Lower leg skin (tissue), 4 donors: ENCODE measurements at regions not wholly inside any gene's neighbourhood (a gene's known extent, or its start where the extent isn't known, plus 50 kb on each side); places are given as distances from the start of the nearest gene placed in this dataset.

ENCODE experiments used
- DNase-seq, 2 donors: peaks; one replicate each; pipeline ENCODE4 v3.0.0-alpha.2; 2019; ENCODE audit warnings: low spot score in 2 of 2
- H3K4me3 ChIP-seq: fragments of 200-600 bp; sonication (generic); 2 replicates; pipeline ENCODE4 v1.5.1; 2017; ENCODE audit warnings: mild to moderate bottlenecking, low read depth; ENCODE audit not compliant: poor library complexity, severe bottlenecking
- POLR2A ChIP-seq, 2 donors: fragments of 450-650 bp; IDR thresholded peaks; one replicate each; pipeline ENCODE4 v1.6.1; 2016 to 2017; ENCODE audit warnings: antibody characterized with exemption in 2 of 2, mild to moderate bottlenecking in 1 of 2, moderate library complexity in 1 of 2
- WGBS, 2 donors: methylation state at CpG; one replicate each; pipeline ENCODE4 v1.1.5; 2018; 5-methylcytosine and 5-hydroxymethylcytosine counted together
- intact Hi-C: fragments of 100-400 bp; cut with DNase I; formaldehyde crosslinking; loops from one replicate; pipeline ENCODE4 v1.15.0; 2023; ENCODE audit warnings: low total_unique reads
- TF ChIP-seq, protein P1 (sequence below), 3 donors: fragments of 450-650 bp; IDR thresholded peaks; one replicate each; pipeline ENCODE4 v1.5.1; 2016; ENCODE audit warnings: antibody characterized with exemption in 3 of 3, mild to moderate bottlenecking in 3 of 3, moderate library complexity in 2 of 3

DNA sequence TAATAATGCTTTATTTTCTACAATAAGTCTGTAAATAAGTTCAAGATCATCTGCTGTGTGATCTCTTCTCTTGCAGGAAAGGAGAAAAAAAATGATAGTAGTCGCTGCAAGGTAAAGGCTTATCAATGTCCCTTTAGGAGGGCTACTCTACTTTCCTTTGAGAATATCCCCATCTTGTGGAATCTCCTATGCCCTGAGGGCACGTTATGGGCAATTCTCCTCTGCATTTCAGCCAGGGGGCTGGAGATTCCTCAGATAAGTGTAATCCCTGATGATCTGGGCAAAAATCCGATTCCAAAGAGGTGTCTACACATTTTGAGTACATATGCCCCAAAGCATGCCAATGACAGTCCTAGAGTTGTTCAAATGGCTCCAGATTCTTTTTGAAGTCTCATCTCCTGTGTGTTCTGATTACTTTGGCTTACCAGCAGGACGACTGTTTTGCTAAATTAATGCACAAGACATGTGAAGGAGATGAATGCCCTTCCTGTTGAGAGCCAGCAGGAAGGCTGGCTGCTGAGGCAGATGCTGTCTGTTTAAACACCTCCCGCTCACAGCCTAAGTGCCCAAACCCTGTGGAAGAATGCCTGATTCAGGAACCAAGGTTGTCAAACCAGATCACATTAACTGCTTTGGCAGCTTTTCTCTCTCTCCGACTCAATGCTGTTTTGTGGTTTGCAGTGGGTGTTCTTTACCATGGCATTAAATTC is 171.2 kb upstream of the COL1A2 start:
- TF ChIP-seq POLR2A (IDR thresholded peaks at IDR 0.05), result no peak
- TF ChIP-seq, protein P1, sequence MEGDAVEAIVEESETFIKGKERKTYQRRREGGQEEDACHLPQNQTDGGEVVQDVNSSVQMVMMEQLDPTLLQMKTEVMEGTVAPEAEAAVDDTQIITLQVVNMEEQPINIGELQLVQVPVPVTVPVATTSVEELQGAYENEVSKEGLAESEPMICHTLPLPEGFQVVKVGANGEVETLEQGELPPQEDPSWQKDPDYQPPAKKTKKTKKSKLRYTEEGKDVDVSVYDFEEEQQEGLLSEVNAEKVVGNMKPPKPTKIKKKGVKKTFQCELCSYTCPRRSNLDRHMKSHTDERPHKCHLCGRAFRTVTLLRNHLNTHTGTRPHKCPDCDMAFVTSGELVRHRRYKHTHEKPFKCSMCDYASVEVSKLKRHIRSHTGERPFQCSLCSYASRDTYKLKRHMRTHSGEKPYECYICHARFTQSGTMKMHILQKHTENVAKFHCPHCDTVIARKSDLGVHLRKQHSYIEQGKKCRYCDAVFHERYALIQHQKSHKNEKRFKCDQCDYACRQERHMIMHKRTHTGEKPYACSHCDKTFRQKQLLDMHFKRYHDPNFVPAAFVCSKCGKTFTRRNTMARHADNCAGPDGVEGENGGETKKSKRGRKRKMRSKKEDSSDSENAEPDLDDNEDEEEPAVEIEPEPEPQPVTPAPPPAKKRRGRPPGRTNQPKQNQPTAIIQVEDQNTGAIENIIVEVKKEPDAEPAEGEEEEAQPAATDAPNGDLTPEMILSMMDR (IDR thresholded peaks at IDR 0.05), result no peak
- H3K4me3 ChIP-seq, result no peak overlapping the region
- intact Hi-C loops, result loop anchor here (2.0 kb wide), 1 partner anchor 27 kb away; no protein-coding TSS in a partner anchor
- 25 to 31% methylated on average over 6 of the region's 6 CpGs for WGBS, 2 donors
- no peak for DNase-seq

DNA sequence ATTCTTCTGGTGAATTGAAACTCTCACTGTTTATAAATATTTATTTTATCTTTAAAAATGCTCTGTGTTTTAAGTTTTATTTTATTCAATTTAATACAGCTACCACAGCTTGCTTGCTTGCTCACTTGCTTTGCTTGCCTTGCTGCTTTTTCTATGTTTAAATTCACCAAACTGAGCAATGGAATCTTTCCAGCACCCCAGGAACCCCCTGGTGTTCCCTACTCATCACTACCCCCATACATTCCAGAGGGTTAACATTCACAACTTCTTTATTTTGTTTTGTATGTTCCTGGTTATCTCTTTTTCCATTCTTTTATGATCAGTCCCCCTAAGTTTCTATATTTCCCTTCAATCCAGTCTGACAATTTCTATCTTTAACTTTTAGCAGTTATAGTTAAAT is 166.5 kb upstream of the COL1A2 start:
- intact Hi-C loops, result no loop called here
- TF ChIP-seq, protein P1 (IDR thresholded peaks at IDR 0.05), result no peak
- TF ChIP-seq POLR2A (IDR thresholded peaks at IDR 0.05), result no peak
- H3K4me3 ChIP-seq, result no peak overlapping the region
- DNase-seq, result no peak

DNA sequence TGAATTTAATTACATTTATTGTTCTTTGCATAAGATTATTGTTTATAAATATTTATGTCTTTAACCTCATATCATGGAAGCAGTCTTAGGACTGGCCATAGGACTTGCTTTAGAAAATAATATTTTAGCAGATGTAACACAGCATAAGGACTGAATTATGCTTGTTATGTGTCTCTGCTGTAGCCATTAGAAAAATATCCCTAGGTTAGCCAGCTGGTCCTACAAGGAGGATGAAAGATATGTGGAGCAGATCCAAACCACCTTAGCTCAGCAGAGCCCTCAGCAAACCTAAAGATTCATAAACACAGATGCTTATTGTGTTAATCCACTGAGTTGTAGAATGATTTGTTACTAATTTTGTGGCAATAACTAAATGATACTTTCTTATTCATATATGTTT is 166.0 kb upstream of the COL1A2 start:
- no peak for DNase-seq
- TF ChIP-seq, protein P1 (IDR thresholded peaks at IDR 0.05), result no peak
- TF ChIP-seq POLR2A (IDR thresholded peaks at IDR 0.05), result no peak
- no peak overlapping the region for H3K4me3 ChIP-seq
- intact Hi-C loops, result no loop called here

DNA sequence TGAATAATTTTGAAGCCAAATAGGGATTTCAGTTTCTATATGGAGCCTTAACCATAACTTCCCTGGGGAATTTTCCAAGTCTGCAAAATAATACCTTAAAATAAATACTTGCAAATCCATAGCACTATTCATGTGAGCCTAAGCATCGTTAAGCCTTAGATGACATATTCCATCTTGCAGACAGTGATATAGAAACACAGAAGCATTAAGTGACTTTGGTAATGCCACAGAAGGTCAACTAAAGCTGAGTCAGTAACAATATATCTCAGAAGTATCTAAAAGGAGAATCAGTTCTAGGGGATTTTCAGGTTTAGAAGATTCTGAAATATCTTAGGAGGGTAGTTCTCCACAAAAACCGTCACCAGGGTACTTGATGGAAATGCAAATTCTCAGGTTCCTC is 163.4 kb upstream of the COL1A2 start:
- intact Hi-C loops, result no loop called here
- TF ChIP-seq POLR2A (IDR thresholded peaks at IDR 0.05), result no peak
- TF ChIP-seq, protein P1 (IDR thresholded peaks at IDR 0.05), result no peak
- WGBS, 2 donors, result 87 to 89% methylated on average over 2 of the region's 2 CpGs
- no peak for DNase-seq
- H3K4me3 ChIP-seq, result no peak overlapping the region

DNA sequence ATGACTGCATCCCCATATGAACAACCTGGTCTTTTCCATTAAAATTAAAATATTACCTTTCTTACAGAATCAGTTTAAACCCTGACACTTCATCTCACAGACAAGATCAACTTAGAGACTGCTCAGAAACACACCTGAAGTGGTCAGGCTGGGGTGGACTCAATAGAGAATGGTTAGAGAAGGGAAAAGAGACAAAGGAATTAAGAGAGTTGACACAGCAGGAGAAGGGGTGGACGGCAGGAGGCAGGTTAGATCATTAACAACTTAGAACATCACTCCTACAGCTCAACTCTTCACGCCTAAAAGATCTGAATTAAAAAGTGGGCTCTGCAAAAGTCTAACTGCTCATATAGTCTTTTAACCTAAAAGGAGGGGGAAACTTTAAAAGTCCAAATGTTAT is 157.7 kb upstream of the COL1A2 start:
- no peak for DNase-seq
- intact Hi-C loops, result no loop called here
- WGBS, 2 donors, result 86 to 90% methylated on average over 2 of the region's 2 CpGs
- TF ChIP-seq, protein P1 (IDR thresholded peaks at IDR 0.05), result no peak
- no peak for TF ChIP-seq POLR2A (IDR thresholded peaks at IDR 0.05)
- no peak overlapping the region for H3K4me3 ChIP-seq

DNA sequence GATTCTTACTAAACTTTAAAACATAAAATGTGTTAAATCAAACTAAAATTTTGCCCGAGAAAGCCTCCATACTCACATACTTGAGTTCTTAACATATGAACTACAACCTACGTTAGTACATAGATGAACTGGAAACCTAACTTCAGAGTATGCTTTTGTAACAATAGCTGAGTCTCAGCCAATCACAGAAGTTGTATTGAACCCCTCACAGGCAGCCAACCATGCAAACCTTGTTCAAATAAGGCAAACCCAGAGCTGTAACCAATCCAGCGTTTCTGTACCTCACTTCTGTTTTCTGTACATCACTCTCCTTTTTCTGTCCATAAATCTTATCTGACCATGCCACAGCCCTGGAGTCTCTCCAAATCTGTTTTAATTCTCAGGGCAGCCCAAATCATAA is 157.3 kb upstream of the COL1A2 start:
- no peak overlapping the region for H3K4me3 ChIP-seq
- no peak for DNase-seq
- intact Hi-C loops, result no loop called here
- 57 to 68% methylated on average over 3 of the region's 3 CpGs for WGBS, 2 donors
- TF ChIP-seq POLR2A (IDR thresholded peaks at IDR 0.05), result no peak
- TF ChIP-seq, protein P1 (IDR thresholded peaks at IDR 0.05), result no peak
